IPS-NIHi7 (cell line): ENCODE measurements at regions not wholly inside any gene's neighbourhood (a gene's known extent, or its start where the extent isn't known, plus 50 kb on each side); places are given as distances from the start of the nearest gene placed in this dataset.

ENCODE experiments used
- DNase-seq: peaks from one replicate; pipeline ENCODE4 v3.0.0; 2012; ENCODE audit warnings: mixed read lengths; ENCODE audit errors: extremely low spot score

DNA sequence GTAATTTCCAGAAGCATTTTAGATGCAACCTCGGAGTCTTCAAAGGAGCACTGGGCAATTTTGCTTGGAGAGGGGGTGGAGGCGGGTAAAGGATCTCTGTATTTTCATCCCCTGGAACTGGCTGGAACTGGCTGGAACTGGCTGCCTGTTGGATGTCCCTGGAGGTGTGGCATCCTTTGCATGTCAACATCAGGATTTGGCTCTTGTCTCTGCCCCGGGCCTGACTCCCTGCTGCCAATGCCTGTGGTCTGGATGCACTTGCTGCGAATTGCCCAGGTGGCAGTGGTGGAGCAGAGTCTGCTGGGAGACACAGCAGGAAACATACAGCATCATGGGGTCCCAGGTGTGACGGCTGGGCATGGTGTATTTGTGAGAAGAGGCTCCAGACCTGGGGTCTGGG, 391.3 kb downstream of the GADD45G start:
- no peak for DNase-seq

DNA sequence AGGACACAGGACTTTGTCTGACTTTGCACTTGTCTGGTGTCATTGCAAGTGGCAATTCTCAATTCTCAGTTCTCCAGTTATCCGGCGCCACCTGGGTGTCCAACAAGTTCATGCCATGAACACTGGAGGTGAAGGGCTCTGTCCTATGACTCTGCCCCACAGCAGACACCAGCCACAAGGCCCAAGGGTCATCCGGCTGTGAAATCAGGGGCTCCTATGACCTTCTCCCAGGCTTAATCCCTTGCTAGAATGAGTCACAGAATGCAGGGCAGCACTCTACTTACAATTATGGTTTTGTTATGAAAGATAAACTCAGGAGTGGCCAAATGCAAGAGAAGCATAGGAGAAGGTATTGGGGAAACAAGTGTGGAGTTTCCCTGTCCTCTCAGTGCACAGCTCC, 392.0 kb downstream of the GADD45G start:
- DNase-seq = no peak

DNA sequence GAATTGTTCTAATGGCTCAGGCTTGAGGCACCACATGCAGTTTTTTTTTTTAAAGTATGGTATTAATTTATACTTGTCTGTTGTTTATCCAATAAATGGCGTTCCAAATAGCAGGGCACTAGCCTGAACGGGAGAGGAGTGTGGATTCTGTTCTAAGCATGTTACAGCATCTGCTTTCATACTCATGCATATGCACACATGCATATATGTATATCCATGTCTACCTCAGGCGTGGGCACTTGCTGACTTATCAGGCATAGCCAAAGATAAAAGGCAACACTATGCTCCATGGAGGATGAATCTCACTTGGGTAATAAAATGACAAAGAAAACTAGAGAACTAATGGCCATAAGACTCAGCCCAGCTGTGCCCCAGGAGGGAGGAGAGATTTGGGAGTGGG, 393.8 kb downstream of the GADD45G start:
- DNase-seq = no peak

DNA sequence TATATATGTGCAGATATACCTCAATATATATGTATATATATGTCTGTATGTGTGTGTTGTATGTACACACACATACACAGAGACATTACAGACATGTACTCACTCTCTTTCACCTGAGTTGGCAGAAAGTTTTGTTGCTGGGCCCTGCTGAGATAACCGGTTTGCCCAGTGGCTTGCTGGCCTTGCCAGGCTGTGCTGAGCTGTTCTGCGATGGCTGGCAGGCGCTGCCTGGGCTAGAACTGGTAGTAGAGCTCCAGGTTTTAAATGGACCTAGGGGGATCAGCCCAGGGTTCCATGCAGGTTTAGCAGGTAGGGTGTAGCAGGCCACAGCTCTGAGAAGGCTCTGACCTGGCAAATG, 394.3 kb downstream of the GADD45G start:
- DNase-seq = no peak

DNA sequence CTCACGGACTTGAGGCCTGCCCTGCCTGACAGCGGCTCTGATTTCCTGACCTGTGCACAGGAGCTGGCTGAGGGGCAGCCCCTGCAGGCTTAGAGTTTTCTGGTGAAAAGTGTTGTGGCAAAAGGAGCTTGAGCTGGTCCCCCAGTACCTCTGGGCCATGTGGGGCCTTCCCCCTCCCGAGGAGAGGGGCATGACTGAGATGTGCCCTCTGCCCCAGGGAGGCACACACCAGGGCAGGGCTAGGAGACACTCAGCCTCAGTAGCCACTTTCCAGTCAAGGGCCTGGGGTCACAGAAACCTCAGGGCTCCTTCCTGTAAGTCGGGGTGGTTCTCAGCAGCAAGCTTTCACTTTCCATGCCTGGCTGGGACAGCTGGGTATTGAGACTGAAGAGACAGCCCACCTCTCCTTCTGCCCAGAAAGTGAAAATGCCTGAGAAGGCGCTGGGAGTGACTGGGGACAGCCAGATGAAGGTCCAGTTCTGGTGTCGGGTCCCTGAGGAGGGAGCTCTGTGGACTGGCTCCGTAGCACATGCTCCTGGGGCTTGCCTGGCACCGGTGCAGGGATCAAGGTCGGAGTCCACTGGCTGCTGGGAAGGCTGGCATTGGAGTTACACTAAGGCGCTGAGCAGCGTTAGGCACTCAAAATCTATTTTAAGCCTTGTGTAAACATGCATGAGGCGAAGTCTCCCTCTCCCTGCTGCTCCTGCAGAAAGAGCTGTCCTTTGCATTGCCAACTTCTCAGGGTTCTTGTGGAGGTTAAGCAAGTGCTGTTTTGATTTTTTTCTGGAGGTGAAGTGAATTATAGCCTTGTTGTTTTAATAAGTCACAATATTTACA, 394.9 kb downstream of the GADD45G start:
- no peak for DNase-seq

DNA sequence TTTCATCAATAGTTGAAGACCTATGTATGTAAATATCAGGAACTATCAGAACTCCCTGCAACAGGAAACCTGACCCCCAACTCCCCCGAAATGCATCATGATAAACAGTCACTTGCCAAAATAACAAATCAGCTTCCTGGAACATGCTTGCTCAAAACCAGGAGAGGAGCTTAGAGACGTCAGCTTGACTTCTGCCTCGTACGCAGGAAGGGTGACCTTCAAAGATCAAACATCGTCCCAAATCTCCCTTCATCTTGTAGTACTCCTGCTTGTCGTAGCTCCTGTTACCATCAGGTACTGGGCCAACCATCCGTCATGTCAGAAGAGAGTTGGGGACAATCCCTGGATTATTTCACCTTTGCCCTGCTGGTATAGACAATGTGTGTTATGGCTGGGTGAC, 396.1 kb downstream of the GADD45G start:
- DNase-seq = no peak

DNA sequence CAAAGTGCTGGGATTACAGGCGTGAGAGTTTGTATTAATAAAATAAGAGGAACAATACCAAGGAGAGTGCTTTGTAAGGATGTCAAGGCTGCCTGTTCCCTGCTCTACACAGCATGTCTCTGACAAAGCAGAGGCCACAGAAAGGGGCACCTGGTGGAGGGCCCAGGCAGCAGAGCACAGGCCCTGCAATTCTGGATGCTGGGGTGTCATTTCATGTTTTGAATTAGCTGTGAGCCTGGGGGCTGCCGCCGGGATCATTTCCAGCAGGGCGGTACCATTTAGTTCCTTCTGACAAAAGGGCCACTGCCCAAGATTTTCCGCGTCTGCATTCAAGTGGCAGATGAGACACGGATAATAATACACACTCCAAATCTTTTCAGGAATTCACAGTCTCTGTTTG, 396.9 kb downstream of the GADD45G start:
- no peak for DNase-seq

DNA sequence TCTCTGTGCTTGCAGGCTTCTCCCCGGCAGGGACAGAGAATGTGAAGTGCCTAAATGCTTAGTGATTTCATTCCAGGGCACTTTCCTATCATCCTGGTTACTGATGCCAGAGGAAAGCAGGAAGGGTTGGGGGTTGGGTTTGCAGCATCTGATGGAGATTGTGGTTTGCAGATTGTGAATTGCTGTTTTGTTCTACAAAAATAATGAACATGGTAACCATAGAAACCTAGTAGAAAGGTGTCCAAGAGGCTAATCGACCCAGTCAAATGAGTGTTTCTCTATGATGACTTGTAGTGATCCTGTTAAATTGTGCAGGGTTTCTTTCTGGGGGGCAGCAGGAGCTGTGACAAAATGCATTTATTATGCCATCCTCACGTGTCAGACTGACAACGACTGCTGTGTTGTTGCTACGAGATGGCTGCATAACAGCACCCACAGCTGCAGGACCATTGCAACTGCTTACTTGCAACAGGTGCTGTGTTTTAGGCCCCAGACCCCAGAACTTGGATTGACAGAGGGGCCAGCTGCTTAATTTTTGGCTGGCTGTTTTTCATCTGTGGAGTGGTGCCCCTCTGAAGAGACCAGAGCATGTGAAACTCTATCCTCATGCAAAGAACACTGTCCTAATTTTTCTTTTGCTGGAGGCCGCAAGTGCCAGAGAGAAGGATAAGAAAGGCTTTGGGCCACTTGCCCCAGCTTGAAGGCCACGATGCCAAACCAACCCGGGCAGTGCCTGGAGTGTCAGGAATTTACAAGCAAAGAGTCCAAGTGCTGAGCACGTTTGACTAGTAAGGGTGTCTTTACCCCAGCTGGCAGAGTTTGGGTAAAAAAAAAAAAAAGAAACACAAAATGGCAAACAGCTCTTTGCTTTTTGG, 397.8 kb downstream of the GADD45G start:
- DNase-seq = no peak

DNA sequence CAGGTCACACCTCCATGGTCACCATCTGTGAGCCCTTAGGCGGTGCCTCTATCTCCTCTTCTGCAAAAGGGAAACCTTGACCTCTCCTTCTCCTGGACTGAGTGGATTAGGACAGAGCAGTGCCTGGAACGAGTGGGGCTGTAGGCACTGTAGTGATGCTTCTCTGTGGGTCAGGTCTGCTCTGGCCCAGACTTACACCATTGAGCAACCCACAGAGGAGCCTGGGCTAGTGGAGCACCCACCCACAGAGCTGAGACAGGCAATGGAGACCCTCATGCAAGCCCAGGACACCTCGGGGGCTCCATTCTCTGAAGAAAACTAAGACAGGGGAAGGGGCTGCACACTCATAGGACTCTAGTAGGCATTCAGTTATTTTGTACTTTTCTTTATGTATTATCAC, 400.6 kb downstream of the GADD45G start:
- DNase-seq = no peak

DNA sequence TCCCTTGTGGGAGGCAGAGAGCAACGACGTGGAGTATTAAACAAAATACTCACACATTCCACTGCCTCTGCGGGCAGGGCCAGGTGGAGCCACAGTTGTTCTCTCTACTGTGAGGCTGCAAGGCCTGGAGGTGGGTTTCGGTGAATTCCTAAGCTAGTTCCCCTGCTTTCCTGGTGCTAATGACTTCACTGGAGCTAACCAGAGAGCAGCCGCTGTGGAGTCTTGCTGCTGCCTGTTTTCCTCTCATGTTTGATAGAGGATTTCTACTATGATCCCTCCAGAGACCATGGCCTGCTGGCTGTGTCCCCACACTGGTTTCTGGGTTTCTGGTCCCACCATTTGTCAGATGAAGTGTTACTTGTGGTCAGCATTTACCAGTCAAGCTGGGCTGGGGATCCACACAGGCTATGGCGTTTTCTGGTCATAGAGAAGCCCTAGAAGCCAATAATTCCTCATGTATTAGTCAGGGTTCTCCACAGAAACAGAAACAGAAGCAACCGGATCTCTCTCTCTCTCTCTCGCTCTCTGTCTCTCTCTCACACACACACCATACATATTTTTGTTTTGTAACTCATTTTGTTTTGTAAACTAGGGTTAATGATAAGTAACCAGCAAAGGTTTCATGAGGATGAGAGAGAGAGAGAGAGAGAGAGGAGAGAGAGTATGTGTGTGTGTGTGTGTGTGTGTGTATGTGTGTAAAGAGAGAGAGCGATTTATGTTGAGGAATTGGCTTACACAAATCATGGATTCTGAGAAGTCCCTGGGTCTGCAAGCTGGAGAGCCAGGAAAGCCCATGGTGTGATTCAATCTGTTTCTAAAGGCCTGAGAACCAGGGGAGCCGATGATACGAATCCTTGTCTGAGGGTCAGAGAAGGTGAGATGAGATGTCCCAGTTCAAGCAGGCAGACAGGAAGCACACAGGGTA, 403.0 kb downstream of the GADD45G start:
- peak; percentile 52 for DNase-seq

DNA sequence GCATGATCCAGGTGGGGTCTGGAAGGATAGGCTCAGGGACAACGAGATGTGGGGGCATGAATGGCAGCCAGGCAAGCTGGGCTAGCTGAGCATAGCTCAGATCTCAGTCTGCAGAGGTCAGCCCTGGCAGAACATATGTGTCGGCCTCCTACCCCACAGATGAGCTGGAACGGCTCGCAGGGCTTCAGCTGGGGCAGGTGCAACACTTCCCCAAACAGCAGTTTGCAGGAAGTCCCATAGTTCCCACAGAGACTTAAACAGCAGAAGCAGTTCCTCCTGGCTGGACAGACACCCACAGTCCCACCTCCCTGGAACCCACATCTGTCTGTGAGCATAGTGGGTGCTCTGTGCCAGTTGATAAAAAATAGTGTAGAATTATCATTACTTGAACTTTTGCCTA, 404.6 kb downstream of the GADD45G start:
- no peak for DNase-seq

DNA sequence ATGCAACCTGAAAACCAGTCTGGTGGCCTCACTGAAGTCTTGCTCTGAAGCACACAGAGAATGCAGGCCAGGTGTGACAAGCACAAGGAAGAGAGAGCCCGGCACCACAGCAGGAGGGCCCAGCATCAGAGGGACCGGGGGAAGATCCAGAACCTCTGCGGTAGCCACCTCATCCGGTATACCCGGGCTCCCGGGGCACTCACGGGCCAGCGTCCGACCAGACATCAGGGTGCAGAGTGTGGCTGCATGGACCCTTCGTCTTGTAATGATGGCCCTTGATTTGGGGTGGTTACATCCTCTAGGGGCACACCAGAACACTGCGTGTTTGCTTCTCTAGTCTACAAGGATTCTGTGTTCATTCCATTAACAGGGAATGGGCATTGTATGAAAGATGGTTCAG, 406.0 kb downstream of the GADD45G start:
- no peak for DNase-seq

DNA sequence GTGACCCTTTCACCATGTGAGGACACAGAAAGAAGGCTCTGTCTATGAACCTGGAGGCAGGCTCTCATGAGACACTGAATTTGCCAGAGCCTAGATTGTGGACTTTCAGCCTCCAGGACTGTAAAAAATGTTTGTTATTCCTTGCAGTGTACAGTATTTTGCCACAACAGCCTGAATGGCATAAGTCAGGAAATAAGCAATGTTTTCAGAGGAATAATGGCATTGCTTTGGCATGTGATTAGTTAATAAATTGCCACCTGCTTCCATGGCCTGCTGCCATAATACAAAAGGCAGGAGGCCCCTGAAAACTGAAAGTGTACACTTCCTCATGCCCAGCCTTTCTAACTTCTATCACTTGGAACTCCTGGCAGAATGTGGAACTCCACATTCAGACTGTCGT, 408.1 kb downstream of the GADD45G start:
- no peak for DNase-seq

DNA sequence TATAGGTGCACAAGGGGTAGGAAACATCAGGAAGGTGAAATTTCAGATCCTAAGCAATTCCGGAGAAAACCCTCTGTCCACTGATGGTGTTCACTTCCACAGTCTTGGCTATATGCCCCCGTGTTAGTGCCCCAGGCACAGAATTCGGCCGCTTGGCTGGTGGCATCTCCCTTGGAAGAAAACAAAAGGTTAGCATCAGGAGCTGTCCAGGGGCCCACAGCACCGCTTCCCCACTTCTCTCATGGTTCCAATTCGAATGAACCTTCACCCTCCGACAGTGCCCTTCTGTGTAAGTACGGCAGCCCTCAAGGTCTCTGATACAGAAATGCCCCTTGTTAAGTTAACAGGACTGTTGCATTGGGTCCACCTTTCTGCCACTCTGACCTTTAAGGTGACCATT, 409.0 kb downstream of the GADD45G start:
- no peak for DNase-seq

DNA sequence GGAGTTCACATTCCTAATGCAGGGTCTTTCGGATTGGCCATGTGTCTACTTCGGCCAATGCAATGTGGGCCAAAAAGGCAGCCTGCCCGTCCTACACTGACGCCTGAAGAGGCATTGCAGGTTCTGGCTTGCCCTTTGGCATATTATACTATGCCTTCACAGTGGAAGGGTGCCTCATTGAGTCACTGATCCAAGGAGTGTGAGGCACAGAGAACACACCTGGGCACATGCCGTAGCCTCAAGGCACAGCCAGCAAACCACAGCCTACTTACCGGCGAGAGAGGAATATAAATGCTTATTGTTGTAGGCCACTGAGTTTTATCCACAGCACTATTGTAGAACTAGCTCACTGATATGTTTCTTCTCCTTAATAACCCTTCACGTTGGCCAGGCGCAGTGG, 409.6 kb downstream of the GADD45G start:
- DNase-seq = no peak

DNA sequence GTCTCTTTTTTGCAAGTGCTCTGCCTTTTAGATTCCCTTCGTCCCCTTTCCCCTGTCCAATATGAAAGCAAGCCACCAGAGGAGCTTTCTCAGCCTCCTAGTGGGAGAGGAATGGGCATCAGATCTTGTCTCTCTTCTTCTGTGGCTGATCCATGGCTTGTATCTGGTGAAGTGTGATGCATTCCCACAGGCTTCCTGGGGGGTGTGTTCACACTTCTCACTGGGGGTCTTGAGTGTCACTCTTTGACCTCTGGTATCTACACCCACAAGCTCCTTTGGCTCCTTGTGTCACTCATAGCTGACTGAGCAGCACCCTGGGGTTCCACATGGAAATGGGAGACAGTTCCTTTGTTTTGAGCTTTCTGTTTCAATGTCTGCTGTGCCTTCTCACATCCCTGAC, 411.5 kb downstream of the GADD45G start:
- DNase-seq = no peak

DNA sequence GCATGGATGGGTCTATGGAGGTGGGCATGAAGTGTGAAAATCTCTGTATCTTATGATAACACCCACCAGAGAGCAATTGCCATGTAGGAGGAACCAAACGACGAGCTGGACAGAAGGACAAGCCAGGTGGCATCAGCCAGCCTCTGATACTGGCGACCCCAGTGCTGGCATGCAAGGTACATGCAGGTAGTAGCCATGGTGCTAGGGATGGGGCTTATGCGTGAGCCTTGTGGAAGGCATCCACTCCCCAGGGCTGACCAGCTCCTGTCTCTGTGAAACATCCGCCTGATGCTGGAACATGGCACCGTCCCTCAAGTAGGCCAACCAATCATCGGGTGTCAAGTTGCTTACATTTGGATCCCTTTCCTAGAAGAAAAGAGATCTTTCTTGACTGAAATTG, 412.9 kb downstream of the GADD45G start:
- no peak for DNase-seq

DNA sequence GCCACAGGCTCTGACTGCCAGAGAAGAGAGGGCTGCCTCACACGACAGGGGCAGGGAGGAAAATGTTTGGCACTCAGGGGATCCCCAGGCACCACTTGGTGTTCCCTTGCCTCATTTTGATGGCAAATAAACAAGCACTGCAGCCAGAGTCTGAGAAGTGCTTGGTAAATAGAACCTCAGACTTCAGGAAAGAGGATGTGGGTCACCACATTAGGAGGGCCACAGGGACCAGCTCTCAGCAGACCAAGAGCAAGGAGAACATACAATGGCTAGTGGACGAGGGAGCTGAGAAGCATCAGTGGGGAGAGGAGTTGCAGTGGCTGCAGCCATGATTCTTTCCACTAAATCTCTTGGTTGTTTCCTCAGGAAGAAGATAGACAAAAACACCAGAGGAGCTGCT, 413.9 kb downstream of the GADD45G start:
- no peak for DNase-seq

DNA sequence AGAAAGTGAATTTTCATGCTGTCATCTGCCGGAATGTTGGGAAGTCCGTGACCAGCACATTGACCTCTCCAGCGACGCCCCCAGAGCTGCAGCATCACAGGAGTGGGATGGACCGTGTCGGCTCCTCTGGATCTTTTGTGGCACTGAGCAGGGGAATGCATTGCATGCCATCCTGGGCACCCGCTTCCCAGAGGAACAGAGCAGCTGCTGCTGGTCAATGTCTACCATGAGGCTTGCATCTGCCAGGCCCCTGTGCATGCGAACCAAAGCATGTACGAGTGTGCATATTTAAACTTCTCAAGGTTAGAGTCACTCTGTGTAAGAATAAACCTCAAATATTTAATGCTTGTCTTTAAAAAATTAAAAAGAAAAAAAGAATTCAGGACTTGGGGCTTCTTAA, 414.8 kb downstream of the GADD45G start:
- no peak for DNase-seq

DNA sequence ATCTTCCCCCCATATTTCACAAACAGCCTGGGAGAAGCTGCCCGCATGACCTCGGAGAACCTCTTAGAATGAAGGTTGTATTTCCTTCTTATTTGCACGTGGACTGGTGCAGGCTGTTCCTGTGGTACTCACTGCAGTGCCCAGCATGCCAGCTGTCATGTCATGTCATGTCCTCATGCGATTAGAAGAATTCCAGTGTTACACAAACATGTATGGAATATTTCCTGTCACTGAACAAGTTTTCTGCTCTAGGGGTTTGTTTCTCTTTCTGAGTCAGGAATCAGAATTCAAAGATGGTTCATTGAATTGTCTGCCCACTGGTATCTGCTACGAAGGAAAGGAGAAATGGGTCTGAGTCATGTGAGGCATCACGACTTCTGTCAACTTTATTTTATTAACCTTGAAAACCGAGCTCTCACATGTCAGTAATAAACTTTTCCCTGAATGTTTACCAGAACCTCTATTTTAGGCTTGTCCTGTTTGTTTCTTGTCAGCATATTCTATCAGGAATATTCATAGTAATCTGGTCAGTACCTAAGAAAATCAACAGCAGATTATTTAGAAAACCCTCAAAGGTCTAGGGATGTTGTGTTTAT, 415.6 kb downstream of the GADD45G start:
- no peak for DNase-seq

DNA sequence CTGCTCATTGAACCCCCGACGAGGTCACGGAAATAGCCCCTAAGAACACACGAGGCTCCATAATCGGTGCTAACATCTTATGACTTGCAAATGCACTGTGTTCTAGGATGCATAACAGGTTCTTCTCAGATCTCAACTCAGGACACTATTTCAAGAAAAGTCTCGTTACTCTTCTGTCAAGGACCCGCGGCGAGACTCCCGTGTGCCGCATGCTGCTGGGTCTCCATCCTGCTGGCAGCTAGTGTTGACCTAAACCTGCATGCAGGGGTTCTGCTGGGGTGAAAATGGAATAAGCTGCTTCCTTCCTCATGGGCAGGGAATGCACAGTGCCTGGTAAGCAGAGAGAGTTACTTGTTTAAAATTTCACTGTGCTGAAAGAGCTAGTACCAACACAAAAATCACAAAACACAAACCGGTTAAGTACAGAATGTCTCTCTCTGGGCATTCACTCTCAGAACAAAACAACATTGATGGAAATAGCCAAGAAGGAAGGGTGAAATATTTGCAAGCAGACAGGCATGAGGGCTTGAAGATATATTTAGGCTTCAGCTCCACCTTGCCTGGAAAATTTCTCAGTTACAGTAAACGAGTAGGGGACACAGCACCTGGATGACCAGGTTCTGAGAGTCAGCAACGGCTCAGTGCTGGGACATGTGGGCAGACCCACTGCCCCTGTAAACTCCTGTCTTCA, 416.5 kb downstream of the GADD45G start:
- DNase-seq = no peak
